Stimulated activated CD4-positive, alpha-beta T cell treated with anti-CD3 and anti-CD28 coated beads, Interleukin-12 subunit alpha, Interleukin-12 subunit beta, amount 100 ng/mL, for 4 hours (primary cell): ENCODE measurements at regions not wholly inside any gene's neighbourhood (a gene's known extent, or its start where the extent isn't known, plus 50 kb on each side); places are given as distances from the start of the nearest gene placed in this dataset.
"Not testable (repeated sequence)": the region's sequence is repeated elsewhere in the genome, so short reads cannot be mapped to it uniquely, and the experiment has no call there.

Source experiments
- DNase-seq: peaks from one replicate; pipeline ENCODE4 v3.0.0-alpha.2; 2020

DNA sequence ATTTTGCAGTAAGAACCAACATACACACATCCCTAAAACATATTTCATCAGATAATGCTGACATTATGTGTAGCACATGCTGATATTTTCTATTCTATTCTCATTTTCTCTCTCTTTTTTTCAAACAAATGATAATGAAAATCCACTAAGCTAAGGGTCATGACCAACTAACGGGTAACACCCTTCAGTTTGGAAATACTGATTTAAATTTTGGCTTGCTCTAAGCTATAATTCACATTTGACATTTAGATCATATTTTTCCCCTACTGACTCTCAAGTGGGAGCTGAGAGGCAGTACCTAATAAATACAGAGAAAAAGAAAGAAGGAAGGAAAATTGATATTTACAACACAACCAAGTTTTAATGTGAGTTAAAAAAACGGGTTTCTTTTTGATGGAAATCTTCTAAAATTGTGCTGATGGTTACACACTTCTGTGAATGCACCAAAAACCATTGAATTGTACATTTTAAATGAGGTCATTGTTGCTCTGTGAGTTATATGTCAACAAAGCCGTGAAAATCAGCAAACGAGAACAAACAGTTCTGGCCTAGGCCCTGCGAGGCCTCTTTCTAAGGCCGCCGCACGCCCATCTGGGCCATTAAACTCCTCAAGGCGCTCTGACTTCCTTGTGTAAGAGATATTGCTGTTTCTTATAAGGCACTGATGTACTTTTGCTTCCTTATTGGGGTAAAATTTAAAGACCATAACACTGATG is 124.2 kb downstream of the GALR1 start:
- DNase-seq, result no peak

DNA sequence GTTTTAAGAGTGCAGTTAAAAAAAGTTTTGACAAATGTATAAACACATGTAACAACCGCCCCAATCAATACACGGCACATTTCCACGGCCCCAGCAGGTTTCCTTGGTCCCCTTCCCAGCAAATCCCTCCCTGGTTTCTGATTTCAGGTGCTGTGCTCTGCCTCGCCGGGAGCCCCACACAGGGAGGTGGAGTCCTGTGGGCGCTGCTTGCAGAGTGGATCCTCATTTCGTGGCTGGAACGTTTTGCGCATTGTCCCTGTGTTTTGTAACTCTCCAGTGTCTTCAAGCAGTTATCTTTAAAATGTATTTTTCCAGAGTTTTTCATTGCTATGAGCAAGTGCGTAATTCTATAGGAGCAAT is 124.8 kb downstream of the GALR1 start:
- no peak for DNase-seq

DNA sequence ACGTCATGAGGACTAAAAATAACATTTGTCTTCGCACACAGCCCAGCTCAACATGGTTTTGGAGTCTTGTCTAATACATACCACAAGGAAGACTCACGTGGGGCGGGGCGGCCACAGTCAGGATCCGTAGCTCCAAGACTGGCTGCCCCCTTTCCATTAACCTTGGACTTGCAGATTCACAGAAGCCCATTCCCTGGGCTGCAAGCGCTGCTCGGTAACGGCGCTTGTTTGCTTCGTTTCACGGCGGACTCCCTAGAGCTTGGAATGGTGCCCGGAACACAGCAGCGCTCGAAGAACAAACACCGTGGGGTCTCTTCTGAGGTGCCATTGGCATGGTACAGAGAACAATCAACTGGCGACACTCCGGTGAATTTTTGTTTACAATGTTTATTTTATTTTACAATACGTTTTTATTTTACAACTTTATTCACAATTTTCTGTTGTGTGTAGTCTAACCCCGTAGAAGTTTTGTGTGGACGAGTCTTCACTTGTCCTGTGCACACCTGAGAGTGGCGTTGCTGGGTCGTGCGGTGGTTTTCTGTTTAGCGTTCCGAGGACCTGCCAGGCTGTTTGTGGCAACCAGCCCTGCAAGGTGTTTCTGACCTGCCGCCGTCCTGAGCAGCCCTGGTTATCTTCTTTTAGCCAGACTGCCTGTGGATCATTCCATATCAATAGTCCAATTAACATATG is 126.5 kb downstream of the GALR1 start:
- no peak for DNase-seq

DNA sequence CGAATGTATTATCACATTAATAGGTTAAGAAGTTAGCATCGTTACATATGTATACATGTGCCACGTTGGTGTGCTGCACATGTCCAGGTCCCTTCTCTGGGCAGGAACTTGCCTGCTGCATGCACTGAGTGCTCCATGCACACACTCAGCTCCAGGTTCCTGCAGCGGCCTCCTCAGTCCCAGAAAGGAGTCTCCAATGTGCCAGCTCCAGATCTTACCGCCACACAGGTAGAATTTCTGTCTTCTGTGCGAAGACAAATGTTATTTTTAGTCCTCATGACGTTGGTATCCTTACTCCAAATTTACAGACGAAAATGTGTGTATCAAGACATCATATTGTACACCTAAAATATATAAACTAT is 127.1 kb downstream of the GALR1 start:
- DNase-seq, result no peak

DNA sequence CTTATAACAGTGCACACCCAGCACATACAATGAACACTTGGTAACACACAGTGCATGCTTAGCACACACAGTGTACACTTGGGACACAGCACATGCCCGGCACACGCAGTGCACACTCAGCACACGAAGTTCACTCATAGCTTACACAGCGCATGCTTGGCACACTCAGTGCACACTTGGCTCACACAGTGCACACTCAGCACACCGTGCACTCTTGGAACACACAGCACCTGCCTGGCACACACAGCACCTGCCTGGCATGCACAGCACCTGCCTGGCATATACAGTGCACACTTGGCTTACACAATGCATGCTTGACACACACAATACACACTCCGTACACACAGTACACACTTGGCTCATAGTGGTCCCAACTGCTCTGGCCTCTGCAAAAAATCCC is 128.2 kb downstream of the GALR1 start:
- DNase-seq, result no peak

DNA sequence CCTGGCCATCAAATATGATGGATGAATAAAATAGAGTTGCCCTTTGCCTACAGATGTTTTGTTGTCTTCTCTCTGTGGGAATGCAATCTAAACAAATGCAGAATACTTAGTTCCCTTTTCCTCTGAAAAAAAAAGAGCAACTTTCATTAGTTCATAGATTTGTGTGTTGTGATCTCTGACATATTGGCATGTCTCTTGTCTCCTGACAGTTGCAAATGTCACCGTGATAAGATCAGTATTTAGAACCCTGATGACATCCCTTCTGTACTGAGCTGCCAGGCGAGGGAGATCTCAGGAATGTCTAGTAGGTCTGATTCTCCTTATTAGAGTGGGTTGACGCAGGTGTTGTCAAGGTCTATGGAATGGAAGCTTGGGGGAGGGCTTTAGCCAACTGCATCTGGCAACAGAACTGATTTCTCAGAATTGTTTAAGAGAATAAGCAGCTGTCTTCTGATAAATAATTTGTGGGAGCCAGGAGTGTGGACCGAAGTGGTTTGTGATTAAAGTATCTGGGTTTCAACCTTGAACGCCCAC is 130.4 kb downstream of the GALR1 start:
- DNase-seq, result no peak

DNA sequence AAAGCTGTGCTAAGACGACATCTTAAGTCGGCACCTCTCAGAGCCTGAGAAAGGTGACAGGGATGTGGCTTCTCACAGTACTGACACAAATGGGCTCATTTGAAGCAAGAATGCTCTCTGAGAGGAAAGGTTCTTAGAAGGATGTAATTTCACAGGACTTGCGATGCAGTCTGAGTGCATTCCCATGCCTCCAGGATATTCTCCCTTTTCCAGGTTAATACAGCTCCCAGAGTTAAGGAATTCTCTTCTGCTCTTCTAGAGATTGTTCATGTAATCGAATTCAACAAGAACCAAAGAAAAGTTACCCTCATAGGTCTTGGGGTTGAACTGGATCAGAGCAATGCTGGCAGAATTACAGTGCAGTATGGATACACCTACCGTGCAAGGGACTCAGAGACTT is 131.0 kb downstream of the GALR1 start:
- DNase-seq, result no peak

DNA sequence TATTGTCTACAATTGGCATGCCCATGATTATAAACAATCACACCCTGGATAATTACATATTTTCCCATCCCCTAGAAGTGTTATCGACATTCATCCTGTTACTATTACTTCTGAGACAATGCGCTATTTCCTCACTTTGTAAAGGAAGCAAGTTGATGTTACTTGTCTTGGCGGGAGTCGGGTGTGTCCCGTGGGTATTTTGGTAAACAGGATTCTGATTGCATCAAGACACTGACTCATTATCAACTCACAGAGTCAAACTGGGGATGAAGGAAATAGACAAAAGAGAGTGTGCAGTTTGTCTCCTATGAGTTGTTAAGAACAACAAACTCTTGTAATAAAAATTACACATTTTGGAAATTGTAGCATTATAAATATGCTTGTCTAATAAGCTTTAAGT is 142.7 kb downstream of the GALR1 start:
- no peak for DNase-seq

DNA sequence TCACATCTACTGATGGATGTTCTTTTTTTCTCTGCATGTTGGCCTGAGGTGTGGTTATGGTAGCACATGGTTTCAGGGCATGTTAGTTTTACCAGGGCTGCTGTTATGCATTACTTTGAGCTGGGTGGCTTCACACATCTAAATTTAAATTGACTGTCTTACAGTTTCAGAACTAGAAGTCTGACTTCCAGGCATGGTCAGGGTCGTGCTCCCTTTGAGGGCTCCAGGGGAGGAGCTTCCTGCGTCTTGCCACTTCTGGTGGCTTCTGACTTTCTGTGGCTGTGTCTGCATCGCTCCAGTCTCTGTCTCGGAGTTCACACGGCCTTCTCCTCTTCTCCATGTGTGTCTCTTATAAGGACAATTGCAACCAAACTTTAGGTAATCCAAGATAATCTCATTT is 143.9 kb downstream of the GALR1 start:
- no peak for DNase-seq

DNA sequence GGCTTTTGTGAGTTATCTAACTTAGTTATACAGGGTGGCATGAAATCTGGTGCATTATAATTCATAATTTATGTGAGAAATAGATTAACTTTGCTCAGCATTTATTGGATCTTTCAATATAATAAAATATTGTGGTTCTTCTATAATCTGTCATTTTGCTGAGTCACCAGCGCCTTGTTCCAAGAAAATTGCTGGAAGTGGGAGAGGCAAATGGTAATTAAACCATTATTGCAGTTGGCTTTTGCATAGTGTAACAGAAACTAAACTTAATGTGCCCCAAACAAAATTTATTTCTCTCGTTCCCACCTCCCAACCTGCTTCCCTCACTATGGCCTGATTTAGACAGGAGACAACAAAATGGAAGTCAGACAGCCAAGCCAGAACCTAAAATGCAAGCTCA is 146.3 kb downstream of the GALR1 start:
- DNase-seq, result no peak

DNA sequence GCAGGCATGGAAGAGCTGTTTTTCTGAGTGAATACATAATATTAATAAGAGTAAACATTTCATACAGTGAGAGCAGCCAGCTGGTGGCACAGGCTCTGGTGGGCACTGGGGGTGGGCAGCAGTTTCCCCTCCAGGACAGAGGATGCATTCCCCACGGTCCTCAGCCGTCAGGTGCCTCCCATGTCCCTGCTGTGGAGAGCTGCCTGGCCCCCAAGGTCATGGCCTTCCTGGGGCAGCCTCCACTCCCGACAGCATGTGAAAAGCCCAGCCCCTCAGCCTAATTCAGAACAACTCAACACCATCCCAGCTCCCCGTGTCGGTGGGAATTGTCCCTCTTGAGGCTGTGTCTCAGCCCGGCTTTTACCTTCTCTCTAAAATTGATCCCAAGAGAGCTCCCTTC is 147.4 kb downstream of the GALR1 start:
- no peak for DNase-seq

DNA sequence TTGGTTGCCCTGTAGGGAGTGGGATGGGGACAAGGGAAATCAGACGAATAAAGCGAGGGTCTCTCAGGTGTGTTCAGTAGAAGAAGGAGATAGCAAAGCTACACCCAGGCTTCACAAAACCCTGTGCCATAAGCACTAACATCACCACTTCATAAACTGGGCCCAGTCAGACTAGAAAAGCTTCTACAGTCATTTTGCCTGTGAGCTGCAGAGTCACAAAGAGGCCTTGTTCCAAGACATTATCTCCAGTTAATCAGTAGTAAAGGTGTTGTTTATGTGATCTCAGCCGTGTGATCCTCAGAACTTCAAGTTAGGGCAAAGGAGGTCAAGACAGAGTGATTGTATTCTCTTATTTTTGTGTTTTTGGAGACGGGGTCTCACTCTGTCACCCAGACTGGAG is 148.0 kb downstream of the GALR1 start:
- DNase-seq, result no peak

DNA sequence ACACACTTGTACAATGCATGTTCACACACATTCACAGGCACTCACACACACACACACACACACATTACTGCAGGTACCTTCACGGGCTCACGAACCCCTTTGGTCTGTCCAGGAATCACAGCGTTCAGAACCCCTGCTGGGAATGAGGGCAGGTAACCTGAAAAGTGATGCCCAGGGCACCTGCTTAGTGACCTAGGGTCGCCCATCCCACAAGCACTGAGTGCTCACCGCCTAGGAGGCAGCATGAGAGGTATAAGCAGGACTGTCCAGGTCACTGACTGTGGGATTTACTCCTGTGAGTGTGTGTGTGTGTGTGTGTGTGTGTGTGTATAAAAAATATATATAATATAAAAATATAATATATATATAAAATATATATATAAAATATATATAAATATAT is 150.9 kb downstream of the GALR1 start:
- no peak for DNase-seq

DNA sequence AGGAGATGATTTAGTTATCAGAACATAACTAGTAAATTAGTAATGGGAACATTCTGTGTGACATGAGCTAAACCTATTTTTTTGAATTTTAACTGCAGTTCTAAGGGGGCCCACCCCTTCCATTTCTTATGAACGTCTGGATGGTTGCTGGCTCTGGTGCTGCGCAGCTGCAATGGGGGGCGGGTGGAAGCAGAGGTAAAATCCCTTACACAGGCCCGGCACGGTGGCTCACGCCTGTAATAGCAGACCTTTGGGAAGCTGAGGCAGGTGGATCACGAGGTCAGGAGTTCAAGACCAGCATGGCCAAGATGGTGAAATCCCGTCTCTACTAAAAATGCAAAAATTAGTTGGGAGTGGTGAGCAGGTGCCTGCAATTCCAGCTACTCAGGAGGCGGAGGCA is 151.5 kb downstream of the GALR1 start:
- DNase-seq, result no peak

DNA sequence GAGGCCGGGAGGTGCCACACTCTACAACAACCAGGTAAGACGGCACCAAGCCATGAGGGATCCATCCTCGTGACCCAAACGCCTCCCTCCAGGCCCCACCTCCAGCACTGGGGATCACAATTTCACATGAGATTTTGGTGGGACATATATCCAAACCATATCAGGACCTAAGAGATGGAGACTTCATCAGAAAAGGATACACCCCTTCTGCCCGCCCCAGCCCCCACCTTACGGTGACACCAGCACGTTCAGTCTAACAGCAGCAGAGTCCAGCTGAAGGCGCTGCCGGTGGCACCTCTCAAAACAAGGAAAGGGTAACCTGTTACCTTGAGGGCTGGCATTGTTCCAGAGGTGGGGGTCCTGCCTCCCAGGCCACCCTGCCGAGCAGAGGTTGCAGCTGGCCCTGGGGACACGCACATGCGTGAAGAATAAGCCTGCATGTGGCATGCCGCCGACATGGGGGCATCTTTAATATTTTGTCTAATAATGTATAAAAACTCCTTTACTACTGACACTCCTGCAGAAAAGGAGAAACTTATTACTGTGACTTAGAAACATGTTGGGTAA is 154.4 kb downstream of the GALR1 start:
- no peak for DNase-seq

DNA sequence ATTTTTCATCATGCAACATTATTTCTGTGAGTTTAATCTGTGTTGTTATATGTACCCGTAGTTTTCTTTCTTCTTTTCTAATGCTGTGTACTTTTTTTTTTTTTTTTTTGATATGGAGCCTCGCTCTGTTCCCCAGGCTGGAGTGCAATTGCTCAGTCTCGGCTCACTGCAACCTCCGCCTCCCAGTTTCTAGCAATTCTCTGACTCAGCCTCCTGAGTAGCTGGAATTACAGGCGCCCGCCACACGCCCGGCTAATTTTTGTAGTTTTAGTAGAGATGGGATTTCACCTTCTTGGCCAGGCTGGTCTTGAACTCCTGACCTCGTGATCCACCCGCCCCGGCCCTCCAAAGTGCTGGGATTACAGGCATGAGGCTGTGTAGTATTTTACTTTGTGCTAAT is 155.4 kb downstream of the GALR1 start:
- DNase-seq, result no peak

DNA sequence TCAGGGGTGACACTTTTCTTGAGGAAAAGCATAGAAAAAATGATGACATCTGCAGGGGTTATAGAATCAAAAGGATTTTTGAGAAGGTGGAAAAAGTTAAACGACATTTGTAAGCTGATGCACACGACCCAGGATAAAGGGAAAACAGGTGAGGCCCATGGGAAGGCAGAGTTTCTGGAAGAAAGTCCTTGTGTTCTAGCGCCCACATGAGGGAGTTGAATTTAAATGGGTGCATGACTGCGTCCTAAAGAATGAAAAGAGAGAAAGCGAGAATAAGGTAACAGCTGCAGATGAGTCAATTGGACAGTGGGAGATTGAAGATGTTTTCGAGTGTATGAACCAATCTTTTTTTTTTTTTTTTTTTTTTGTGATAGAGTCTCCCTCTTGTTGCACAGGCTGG is 158.1 kb downstream of the GALR1 start:
- DNase-seq, result no peak

DNA sequence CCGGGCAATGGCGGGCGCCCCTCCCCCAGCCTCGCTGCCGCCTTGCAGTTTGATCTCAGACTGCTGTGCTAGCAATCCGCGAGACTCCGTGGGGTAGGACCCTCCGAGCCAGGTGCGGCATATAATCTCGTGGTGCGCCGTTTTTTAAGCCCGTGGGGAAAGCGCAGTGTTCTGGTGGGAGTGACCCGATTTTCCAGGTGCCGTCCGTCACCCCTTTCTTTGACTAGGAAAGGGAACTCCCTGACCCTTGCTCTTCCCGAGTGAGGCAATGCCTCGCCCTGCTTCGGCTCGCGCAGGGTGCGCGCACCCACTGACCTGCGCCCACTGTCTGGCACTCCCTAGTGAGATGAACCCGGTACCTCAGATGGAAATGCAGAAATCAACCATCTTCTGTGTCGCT is 171.9 kb downstream of the GALR1 start:
- DNase-seq, result not testable (repeated sequence)

DNA sequence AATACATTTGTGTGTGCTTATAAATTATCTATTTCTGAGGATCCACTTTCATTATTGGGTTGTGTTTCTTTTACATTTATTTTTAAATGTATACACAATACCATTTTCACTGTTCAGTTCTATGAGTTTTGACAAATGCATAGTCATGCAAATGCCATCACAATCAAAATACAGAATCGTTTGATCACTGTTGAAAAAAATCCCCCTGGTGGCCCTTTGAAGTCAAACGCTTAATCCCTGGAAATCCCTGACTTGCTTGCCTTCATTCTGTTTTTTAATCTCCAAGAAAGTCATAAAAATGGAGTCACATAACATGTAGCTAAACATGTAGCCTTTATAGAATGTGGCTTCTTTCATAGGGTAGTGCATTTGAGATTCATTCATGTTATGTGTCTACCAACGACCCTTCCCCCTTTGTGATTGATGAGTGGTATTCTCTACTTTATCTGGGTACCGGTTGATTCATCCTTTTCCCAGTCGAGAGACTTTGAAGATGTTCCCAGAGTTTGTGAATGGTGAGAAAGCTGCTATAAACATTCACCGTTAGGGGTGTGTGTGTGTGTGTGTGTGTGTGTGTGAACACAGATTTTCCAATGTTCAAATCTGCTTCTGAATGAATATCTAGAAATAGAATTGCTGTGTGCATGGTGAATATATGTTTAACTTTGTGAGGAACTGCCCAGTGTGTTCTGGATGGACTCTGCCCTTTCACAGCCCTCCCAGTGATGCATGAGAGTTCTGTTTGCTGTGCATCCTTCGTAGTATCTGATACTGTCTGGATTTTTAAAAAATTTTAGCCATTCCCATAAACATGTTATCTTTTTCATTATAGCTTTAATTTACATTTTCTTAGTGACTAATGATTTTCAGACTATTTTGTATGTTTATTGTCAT is 173.6 kb downstream of the GALR1 start:
- DNase-seq, result no peak

DNA sequence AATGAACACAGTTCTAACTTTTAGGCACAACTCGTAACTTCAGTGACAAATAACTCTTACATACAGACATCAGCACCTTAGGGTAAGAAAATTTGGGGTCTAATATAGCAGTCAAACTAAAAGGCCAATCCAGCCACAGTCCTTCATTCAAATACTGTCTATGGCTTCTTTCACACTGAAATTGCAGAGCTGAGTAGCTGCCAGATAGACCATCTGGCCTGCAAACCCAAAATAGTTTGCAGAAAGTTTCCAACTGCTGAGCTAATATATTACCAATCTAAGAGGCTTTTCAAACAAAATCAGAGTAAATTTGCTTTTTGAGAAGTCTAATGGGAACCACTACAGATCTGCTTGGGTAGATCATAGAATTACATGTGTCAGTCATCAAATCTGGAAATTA is 183.4 kb downstream of the GALR1 start:
- no peak for DNase-seq

DNA sequence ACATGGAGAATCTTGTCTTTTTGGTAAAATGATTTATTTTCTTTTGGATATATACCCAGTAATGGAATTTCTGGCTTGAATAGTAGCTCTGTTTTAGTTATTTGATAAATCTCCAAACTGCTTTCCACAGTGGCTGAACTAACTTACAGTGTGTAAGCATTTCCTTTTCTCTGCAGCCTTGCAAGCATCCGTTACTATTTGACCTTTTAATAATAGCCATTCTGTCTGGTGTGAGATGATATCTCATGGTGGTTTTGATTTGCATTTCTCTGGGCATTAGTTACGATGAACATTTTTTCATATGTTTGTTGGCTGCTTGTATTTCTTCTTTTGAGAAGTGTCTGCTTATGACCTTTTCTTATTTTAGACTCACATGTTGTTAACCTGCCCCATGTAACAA is 190.2 kb downstream of the GALR1 start:
- DNase-seq, result no peak

DNA sequence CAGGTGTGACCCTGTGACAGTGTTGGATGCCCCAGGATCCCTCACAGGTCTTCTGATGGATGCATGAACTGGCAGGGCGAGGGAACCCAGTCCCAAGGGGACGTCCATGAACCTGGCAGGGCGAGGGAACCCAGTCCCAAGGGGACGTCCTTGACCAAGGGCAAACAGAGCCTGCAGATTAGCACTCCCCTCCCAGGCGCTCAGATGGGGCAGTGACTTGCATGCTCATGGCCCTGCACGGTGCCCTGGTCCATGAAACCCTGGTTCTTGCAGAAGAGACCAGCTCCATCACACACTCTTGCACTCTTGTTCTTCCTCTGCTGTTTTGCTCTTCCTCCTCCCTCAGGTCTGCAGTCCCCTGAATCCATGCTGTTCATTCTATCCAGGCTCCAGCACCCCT is 192.7 kb downstream of the GALR1 start:
- DNase-seq, result no peak

DNA sequence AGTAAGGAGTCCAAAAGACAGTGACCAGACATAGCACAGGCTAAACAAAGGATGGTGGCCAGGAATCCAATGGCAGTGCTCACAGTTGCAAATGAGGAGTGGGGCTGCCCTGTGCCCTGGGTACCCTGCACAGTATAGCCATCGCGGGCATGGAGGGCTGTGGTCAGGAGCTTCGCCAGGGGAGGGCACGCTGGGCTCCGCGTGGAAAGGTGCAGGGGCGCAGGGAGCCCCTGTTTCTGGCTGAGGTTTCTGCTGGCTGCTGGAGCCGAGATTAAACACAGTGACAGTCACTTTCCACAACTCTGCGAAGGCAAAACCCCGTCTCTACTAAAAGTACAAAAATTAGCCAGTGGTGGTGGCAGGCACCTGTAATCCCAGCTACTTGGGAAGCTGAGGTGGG is 194.7 kb downstream of the GALR1 start:
- DNase-seq, result no peak

DNA sequence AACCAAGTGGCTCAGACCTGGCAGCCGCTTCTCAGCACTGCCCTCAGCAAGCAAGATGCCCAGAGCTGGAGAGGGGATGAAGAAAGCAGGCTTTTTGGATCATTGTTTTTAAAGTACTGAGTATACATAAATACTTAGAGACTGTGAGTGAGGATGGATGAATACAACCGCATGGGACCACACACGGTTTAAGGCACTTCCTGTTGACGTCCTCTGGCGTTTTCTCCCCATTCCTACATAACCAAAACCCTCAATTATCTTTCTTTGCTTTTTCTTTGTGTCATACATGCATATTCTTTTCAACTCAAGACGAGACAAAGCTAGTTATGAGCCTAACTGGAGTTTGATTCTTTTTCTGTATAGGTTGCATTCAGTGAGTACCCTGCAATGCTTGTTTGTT is 198.4 kb downstream of the GALR1 start:
- no peak for DNase-seq
